Smooth muscle cell (in vitro differentiated cells): ENCODE measurements at regions not wholly inside any gene's neighbourhood (a gene's known extent, or its start where the extent isn't known, plus 50 kb on each side); places are given as distances from the start of the nearest gene placed in this dataset.

Source experiments
- DNase-seq: peaks from one replicate; lab custom pipeline; 2025; ENCODE audit not compliant: unreplicated experiment; lab: John Stamatoyannopoulos, UW
- H2AFZ ChIP-seq: fragments of 200-600 bp; sonication (generic); 2 replicates; pipeline ENCODE4 v1.6.0; 2016; ENCODE audit warnings: antibody characterized with exemption, low read depth, mild to moderate bottlenecking
- H3F3A ChIP-seq: fragments of 200-600 bp; sonication (generic); 2 replicates; pipeline ENCODE4 v1.6.0; 2017; ENCODE audit warnings: antibody characterized with exemption, low read depth
- H3K27ac ChIP-seq: fragments of 200-600 bp; sonication (generic); 2 replicates; pipeline ENCODE4 v1.5.1; 2016; ENCODE audit warnings: low read depth, mild to moderate bottlenecking
- H3K27me3 ChIP-seq: fragments of 200-600 bp; sonication (generic); 2 replicates; pipeline ENCODE4 v1.6.1; 2016; ENCODE audit warnings: low read depth, mild to moderate bottlenecking
- H3K36me3 ChIP-seq: fragments of 200-600 bp; sonication (generic); 2 replicates; pipeline ENCODE4 v1.5.1; 2016; ENCODE audit warnings: low read depth
- H3K4me1 ChIP-seq: fragments of 200-600 bp; sonication (generic); 2 replicates; pipeline ENCODE4 v1.5.1; 2016; ENCODE audit warnings: low read depth
- H3K4me2 ChIP-seq: fragments of 200-600 bp; sonication (generic); 2 replicates; pipeline ENCODE4 v1.6.0; 2016; ENCODE audit warnings: mild to moderate bottlenecking
- H3K4me3 ChIP-seq: fragments of 200-600 bp; sonication (generic); 2 replicates; pipeline ENCODE4 v1.5.1; 2016; ENCODE audit warnings: mild to moderate bottlenecking
- H3K79me2 ChIP-seq: fragments of 200-600 bp; sonication (generic); 2 replicates; pipeline ENCODE4 v1.6.0; 2016; ENCODE audit warnings: low read depth, mild to moderate bottlenecking
- H3K9ac ChIP-seq: fragments of 200-600 bp; sonication (generic); 2 replicates; pipeline ENCODE4 v1.6.0; 2016; ENCODE audit warnings: low read depth
- H3K9me3 ChIP-seq: fragments of 200-600 bp; sonication (generic); replicated peaks from 2 replicates; pipeline ENCODE4 v1.5.1; 2016; ENCODE audit warnings: low read depth
- H4K20me1 ChIP-seq: fragments of 200-600 bp; sonication (generic); 2 replicates; pipeline ENCODE4 v1.6.0; 2016; ENCODE audit warnings: low read depth
- CTCF ChIP-seq: fragments of 200-600 bp; sonication (generic); IDR thresholded peaks from 2 replicates; pipeline ENCODE4 v1.5.1; 2017; ENCODE audit warnings: borderline replicate concordance, mild to moderate bottlenecking, antibody characterized with exemption; ENCODE audit not compliant: insufficient read depth, poor library complexity, severe bottlenecking
- WGBS: methylation state at CpG from one replicate; pipeline ENCODE4 v1.1.7; 2016; ENCODE audit warnings: low lambda C conversion rate; 5-methylcytosine and 5-hydroxymethylcytosine counted together

- Histone ChIP-seq H3K27me3 (no peaks in the 10 kb centered on the region), H3F3A (no peaks in the 10 kb centered on the region), H3K9me3 (no peaks in the 10 kb centered on the region), H3K4me2 (no peak overlapping the region), H3K79me2 (no peaks in the 10 kb centered on the region), H4K20me1 (no peaks in the 10 kb centered on the region), H3K4me3 (no peak overlapping the region), H3K27ac (no peak overlapping the region), H3K4me1 (no peaks in the 10 kb centered on the region), H2AFZ (no peak overlapping the region), H3K9ac (no peak overlapping the region), H3K36me3 (no peaks in the 10 kb centered on the region)
- TF ChIP-seq CTCF = no peak
- no peak for DNase-seq
- WGBS = 79% methylated on average over 2 of the region's 2 CpGs
Observed at GRCh38 chr7:118762451-118762850, 537.9 kb downstream of the ANKRD7 start.

- Histone ChIP-seq H3K4me3 (no peak overlapping the region), H3K9me3 (no peaks in the 10 kb centered on the region), H3K27me3 (no peaks in the 10 kb centered on the region), H3K79me2 (no peaks in the 10 kb centered on the region), H3K27ac (no peak overlapping the region), H3K36me3 (no peaks in the 10 kb centered on the region), H3K4me1 (no peaks in the 10 kb centered on the region), H3F3A (no peaks in the 10 kb centered on the region), H4K20me1 (no peaks in the 10 kb centered on the region), H2AFZ (no peak overlapping the region), H3K4me2 (no peak overlapping the region), H3K9ac (no peak overlapping the region)
- TF ChIP-seq CTCF = no peak
- 95% methylated on average over 4 of the region's 4 CpGs for WGBS
- no peak for DNase-seq
Observed at GRCh38 chr7:118764221-118764620, 539.7 kb downstream of the ANKRD7 start.

DNA sequence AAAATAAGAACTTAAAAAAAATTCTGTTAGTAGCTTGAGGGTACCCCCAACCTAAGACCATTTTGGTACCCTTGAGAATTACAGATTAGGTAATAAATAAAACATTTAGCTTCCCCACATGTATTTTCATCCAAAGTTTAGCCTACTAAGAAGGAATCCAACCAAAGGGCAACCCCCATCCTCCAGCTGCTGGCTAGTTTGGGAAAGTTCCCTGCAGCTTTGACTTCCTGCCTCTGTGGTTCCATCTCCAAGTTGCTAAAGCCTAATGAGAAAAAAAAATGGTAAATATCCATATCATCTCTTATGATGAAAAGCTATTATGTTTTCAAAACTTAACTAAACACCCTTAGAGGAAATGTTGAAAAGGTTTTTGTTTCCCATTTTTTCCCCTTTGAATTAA lies 547.2 kb downstream of the ANKRD7 start:
- Histone ChIP-seq H2AFZ (no peak overlapping the region), H3K27ac (no peak overlapping the region), H3K4me2 (no peak overlapping the region), H3K79me2 (no peaks in the 10 kb centered on the region), H3K36me3 (no peaks in the 10 kb centered on the region), H3K9me3 (no peaks in the 10 kb centered on the region), H3K27me3 (no peaks in the 10 kb centered on the region), H3K4me3 (no peak overlapping the region), H4K20me1 (no peaks in the 10 kb centered on the region), H3K4me1 (no peaks in the 10 kb centered on the region), H3F3A (no peaks in the 10 kb centered on the region), H3K9ac (no peak overlapping the region)
- no peak for TF ChIP-seq CTCF
- DNase-seq = no peak

GRCh38 chr7:118777308-118777707 lies 552.8 kb downstream of the ANKRD7 start:
- Histone ChIP-seq H3F3A (no peaks in the 10 kb centered on the region), H3K4me1 (no peaks in the 10 kb centered on the region), H3K4me3 (no peak overlapping the region), H3K4me2 (no peak overlapping the region), H3K9ac (no peak overlapping the region), H3K27me3 (no peaks in the 10 kb centered on the region), H4K20me1 (no peaks in the 10 kb centered on the region), H3K9me3 (no peaks in the 10 kb centered on the region), H3K36me3 (no peaks in the 10 kb centered on the region), H2AFZ (no peak overlapping the region), H3K79me2 (no peaks in the 10 kb centered on the region), H3K27ac (no peak overlapping the region)
- TF ChIP-seq CTCF = no peak
- no peak for DNase-seq
- WGBS = 84% methylated on average over 1 of the region's 1 CpG
